HG02759 (cell line): ENCODE measurements at regions not wholly inside any gene's neighbourhood (a gene's known extent, or its start where the extent isn't known, plus 50 kb on each side); places are given as distances from the start of the nearest gene placed in this dataset.
"Not testable (repeated sequence)": the region's sequence is repeated elsewhere in the genome, so short reads cannot be mapped to it uniquely, and the experiment has no call there.

Experiments
- ATAC-seq: cut with Tn5 transposase; IDR thresholded peaks from one replicate; pipeline ENCODE4 v1.9.1; 2021; ENCODE audit warnings: mild to moderate bottlenecking, moderate library complexity; ENCODE audit not compliant: unreplicated experiment

DNA sequence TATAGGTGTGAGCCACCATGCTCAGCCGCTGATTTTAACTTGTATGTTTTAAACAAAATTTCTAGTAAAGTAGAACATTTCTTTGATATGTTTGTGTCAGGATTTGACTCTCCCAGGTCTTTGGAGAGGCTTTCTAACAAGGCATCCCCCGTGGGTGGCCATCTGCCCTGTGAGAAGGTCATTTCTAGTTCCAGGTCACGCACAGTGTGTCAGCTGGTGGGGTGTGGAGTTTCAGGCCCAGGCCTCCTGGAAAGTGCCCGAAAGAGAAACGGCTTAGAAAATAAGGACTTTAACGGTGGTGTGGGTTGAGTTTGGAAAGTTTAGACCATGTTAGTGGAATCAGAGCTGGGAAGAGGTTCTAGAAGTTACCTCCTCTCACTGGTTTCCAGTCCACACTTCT is 61.0 kb downstream of the SPDYE17 start:
- ATAC-seq = not testable (repeated sequence)

DNA sequence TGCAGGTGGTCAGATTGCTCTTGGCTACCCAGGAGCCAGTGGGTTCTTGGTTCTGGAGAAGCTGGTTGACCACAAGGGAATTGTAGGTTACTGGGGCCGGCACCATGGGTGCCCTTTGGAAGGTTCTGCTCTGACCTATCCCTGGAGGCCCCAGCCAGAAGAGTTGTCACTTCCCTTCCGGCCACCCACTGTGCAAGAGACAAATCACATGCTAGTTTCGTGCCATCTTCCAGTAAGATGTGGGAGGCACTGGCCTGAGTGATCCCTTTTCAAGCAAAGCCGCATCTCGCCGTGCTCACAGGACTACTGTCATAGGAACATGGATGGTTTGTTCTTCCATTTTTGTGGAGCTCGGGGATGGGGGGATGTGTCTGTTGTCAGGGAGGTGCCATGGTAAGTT is 62.3 kb downstream of the SPDYE17 start:
- not testable (repeated sequence) for ATAC-seq

DNA sequence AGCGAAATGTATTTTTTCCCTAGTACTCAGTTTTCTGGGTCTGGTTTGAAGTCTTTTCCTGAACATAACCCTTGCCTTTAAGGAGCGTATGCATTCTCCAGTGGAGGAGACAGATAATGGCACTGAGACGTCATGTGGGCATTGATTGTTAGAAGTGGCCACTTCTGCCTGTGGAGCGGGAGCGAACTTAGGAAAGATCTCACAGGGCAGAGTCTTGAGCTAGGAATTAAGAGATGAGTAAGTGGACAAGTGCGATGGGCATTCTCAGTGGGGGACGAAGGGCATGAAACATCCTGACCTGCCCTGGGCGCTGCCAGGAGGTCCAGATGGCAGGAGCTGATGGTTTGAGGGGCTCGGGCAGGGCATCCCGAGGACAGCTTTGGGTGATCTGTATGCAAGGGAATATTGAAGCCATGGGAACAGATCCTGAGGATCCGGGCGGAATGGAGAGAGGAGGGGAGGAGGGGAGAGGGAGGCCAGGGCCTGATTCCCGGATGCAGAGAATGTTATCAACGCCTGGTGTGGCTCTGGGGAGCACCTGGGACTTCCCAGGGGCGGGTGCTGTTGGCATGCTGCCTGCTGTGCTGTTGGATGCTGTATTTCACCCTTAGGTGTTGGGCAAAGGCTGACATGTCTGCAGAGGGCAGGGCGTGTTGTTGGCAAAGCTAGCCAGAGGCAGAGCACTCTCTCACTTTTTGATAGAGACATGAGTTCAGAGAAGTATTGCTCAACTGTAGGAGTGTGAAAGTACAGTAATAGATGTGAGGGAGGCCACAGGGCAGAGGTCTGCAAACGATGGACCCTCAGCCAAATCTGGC is 66.2 kb downstream of the SPDYE17 start:
- not testable (repeated sequence) for ATAC-seq

DNA sequence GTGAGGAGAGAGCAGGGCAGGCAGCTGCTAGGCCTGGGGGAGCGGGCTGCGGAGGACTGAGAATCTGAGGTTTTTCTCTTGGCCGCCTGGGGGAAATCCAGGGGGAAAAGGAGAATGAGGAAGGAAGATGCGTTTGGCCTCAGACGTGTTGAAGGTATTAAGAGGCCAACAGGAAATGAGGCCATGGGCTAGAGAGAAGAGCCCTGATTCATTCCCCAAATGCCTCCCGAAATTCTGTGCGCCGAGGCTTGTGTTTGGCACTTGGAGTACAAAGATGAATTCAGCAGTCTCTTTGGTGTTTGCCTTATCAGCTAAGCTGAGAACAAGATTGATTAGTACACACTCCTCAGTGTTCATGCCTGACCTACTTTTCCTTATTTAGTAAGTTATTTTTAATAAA is 68.1 kb downstream of the SPDYE17 start:
- not testable (repeated sequence) for ATAC-seq

DNA sequence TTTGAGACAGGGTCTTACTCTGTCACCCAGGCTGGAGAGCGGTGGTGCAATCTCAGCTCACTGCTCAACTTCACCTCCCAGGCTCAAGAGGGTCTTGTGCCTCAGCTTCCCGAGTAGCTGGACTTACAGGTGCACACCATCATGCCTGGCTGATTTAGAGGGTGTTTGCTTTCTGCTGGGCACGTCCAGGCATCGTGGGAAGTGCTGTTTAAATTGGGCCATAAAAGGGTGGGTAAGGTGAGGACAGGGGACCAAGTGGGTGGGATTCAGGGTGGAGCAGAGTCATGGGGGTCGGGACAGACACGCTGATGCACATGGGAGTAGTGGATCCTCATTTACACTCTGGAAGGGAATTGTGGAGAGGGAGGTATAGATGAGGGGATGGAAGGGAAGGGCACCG is 69.1 kb downstream of the SPDYE17 start:
- ATAC-seq = not testable (repeated sequence)

DNA sequence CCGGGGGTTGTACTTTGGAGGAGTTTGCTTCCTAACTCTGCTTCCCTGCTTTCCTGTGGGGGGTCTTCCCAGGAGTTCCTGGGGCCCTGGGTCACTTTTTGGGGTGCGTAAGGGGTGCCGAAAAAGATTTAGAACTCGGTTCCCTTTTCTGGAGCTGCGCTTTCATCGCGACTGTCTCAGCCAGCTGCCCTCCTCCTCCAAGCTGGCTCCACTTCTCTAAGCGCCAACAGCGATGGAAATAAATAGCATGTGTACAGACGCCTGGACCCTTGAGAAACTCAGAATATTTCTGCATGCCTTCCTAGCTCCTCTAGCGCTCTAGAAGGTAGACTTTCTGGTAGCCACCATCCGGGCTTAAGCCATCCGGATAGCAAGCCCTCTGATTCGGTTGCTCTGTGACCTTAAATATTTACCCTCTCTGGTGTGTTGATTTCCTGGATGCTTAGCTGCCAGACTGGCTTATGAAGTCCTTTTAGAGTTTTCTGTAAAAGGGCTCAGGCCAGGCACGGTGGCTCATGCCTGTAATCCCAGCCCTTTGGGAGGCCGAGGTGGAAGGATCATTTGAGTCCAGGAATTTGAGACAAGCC is 71.7 kb downstream of the SPDYE17 start:
- ATAC-seq = not testable (repeated sequence)

DNA sequence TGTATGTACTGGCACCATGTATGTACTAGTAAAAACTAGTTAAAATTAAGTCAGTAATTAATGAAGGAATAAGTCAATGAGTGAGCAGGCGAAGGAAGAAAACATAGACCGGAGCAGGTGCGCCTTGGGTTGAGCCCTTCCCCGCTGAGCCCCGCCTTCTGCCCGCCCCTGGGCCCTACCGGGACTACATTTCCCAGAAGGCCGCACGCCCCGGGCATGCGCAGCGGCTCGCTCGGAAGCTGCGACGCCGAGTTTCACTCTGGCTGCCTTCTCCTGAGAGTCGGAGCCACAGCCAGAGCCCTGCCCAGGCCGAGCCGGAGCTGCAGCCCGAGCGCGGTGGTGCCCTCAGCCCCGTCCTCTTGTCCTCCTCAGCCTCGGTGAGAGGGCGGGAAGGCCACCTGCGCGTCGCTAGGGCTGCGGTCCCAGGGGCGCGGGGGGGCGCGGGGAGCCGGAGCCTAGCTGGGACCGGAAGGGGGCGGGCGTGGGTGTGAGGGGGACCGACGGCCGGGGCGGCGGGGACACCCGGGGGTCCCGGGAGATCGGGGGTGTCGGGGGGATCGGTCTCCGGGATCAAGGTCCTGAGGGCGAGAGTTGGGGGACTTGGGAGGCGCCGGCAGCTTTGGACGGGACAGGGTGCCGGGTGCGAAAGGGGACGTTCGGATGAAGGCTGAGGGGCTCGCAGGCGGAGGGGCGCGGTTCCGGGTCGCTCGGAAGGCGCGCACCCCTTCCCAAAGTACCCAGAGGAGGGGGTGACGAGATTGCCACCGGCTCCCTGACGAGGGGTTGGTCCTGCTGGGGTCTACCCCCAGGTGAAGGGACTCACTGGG is 72.4 kb downstream of the SPDYE17 start:
- ATAC-seq = peak; percentile 99

DNA sequence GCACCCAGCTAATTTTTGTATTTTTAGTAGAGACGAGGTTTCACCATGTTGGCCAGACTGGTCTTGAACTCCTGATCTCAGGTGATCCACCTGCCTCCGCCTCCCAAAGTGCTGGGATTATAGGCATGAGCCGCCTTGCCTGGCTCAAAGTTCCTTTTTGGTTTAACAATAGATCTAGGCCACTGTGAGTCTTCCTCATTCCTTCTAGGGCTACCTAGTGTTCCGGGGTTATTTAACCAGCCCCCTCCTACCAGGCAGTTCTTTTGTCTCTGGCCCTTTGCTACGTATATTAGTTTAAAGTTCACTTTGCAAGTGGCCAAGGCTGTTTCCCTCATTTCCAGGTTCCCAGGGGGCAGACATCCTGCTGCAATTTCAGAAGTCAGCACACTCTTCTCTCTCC is 75.6 kb downstream of the SPDYE17 start:
- ATAC-seq = not testable (repeated sequence)

DNA sequence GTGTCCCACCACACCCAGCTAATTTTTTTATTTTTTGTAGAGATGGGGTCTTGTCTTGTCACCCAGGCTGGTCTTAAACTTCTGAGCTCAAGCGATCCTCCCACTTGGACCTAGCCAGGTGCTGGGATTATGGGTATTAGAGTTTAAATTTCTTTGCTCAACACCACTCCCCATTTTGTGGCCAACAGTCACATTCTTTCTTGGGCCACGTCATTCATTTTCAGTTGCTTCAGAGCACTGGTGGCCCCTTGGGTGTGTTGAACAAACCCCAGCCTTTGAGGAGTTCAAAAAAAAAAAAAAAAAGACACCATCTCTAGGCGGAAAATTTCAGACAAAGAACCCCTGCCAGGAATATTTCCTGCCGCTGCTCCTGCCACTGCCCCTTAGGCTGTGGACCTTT is 77.0 kb downstream of the SPDYE17 start:
- ATAC-seq = not testable (repeated sequence)

DNA sequence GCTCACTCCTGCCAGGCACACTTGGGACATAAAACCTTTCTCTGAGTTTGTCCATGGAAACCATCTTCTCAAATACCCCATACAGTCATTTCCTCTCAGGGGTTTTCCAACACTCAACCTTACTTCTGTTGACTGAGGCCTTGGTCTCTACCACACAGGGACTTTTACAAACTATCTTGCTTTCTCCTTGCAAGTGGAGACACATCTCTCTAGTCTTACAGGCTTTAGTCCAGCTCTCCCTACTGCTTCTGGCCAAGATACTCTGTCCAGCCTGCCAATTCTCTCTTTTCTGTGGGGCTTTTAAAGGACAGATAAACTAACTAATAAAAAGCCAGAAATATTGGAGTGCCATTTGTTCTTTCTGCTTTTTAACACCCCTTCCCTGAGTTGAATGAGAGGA is 87.6 kb downstream of the SPDYE17 start:
- peak; percentile 81 for ATAC-seq

DNA sequence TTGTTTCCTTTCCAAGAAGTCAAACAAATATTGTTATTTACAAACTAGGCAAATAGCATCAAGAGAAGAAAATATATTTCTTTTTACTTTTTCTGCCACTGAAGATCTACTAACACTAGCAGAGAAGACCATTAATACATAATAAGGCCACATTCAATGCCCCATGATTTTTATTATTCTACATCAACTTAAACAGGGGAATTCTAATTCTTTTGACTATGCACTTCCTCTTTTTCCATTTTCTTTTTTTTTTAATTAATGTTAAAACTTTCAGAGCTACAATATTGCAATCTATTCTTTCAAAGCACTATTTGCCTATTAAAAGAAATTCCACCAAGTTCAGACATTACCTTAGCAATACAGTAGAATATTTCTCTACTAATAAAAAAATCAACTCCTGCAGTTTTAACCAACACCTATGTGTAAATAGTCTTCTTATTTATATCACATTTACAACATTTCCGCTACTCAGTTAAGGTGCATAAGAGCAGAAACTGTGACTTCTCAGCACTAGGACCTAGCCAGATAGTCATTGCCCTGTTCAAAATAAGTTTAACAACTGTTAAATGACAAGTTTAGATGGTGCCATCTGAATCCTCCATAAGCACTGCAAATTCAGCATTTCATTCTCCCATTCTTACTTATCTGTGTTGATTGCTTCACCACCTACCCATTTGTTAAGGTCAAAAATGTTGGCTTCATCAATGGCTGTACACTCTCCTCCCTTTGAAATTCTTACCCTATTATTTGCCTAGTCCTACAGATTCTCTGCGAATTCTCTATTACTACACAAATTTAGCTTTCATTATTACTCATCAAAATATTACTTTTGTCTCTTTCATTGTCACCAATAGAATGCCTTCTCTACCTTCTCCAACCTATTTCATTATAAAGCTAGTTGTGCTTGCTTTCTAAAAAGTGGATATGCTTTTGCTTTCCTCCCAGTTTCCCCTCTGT is 90.1 kb downstream of the SPDYE17 start:
- ATAC-seq = peak; percentile 43

DNA sequence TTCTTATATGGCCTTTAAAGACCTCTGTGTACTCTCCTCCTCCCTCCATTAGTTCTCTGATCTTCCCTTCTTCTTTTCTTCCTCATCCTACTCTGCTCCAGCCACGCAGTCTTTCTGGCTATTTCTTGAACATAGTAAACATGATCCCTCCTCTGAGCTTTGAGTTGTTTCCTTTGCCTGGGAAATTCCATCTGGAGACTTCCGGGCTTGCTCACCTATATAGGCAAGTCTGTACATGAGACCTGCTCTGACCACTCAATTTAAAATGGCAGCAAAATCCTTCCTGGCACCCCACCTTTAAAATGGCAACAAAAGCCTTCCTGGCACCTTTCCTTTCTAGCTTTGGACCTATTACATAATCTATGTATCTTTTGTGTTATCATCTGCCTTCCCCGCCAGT is 94.4 kb downstream of the SPDYE17 start:
- not testable (repeated sequence) for ATAC-seq

DNA sequence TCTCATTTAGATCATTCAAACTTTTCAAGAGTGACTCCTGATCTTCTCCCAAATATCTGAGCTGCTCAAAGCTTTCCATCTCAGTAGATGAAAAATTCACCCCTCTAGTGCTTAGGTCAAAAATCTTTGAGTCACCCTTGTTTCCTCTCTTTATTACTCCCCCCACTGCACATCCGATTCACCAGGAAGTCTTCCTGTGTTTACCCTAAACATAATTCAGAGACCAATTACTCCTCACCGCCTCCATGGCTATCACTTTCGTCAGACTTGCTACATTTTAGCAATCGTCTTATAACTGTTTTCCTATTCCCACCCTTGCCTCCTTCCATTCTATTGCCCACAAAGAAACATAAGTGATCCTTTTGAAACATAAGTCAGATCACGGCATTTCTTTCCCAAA is 94.8 kb downstream of the SPDYE17 start:
- not testable (repeated sequence) for ATAC-seq

DNA sequence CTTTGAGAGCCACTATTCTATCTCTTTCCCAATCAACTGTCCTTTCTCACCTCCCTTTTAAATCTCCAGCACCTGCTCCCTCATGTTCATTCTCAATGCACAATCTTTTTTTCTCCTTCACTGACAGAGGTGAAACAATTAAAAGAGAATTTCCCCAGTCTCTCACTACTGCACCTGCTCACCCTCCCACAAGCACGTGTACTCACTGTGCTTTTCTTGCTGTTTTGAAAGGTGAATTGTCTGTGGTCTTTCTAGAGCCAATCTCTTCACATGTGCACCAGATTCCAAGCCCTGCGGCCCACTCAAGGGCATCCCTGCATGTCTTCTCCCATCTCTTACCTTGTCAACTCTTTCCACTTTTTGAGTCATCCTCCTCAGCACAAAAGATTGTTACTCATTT is 95.8 kb downstream of the SPDYE17 start:
- peak; percentile 62 for ATAC-seq

DNA sequence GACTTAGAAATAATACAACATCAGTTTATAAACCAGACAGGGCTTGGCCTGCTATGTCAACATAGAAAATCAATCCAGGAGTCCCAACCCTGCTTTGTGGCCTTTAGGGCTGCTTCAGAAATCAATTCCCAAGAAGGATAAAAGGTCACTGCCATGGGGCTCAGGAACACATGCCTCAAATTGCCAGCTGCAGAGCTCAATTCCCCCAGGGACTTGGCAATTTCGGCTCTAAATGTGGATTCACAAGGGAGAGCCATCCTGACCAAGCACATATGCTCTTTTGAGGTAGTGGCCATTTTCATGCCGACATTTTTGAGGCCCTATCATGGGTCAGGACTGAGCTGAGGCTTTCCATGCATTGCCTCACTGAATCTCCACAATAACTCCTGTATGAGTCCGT is 97.5 kb downstream of the SPDYE17 start:
- ATAC-seq = not testable (repeated sequence)

DNA sequence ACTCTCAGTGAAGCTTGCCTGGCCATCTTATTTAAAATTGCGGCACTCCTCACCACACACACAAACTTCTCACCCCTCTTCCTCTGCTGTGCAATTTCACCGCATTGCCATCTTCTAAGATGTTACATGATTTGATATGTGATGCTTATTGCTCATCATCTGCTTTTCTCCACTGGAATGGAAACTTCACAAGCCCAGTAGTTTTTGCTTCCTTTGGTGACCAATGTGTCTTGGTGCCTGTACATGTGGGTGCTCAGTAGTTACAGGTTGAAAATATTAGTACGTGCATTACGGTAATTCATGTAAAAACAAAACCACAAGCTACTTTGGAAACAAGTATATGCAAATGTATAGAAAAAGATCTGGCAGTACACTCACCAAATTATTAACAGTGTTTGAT is 99.2 kb downstream of the SPDYE17 start:
- ATAC-seq = not testable (repeated sequence)

DNA sequence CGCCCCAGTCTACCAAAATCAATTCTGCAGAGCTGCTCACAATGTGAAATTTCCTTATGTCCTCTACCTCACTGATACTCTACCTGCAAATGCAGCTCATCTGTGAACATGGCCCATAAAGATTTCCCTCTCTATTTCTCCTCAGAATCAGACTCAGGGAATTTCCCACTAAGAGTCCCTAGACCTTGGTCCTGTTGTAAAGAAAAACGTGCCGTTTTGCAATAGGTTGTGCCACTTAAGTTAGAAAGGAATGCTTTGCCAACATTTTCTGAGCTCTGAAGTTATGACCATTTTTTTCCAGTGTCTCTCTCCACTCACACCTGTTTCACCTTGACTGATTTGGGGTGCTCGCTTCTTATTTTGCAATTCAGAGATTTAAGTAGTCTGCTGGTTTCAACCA is 100.7 kb downstream of the SPDYE17 start:
- ATAC-seq = not testable (repeated sequence)

DNA sequence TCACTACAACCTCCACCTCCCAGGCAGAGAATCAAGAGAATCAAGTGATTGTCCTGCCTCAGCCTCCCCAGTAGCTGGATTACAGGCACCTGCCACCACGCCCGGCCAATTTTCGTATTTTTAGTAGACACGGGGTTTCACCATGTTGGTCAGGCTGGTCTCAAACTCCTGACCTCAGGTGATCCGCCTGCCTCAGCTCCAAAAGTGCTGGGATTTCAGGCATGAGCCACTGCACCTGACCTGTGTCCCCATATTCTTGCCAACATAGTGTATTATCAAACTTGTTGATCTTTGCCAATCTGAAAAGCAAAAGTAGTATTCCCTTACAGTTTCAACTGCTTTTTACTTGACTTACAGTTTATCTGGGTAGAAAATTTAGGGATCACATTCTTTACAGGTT is 101.7 kb downstream of the SPDYE17 start:
- ATAC-seq = not testable (repeated sequence)

DNA sequence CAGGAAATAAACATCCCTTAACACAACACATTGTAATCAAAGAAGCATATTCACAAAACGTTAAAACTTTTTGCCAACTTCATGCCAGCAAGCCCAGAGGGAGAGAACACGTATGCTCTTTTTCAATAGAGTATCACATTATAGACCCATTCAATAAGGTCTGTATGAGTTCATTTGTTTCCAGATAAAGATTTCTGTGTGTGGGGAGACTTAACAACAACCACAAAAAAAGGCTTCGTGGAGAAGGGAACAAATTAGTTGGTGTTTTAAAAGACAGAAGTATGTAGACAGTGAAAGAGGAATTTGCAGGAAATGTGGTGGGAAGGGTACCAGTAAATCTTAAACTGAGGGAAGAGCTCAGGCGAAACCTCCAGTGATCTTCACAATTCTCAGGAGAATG is 103.4 kb downstream of the SPDYE17 start:
- not testable (repeated sequence) for ATAC-seq

DNA sequence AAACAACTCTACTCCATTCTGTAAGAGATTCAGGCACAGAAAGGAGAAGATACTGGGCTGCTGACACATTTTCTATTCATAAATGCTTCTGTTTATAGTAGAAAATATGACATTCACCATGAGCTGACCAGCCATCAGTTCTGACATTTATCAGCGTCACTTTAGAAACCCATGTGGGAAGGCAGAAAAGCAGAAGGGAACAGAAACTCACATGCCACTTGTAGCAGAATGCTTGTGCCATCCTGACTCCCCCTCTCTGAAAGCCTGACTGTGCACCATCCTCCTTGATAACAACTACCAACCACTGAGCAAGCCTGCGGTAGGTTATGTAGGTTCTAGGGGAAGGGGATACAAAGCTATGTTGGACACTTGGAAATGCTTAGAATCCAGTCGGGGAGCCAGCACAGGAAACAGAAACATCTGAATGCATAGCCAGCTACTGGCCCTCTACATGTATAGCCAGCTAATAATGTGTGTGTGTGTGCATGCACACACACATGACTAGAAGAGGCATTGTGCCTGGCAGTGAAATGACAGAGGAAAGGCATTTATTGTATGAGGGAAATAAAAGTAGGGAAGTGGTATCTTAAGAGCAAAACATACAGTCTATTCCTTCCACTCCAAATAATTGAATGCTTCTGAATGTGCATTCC is 104.3 kb downstream of the SPDYE17 start:
- ATAC-seq = not testable (repeated sequence)
